ENCODE measurements at regions not wholly inside any gene's neighbourhood (a gene's known extent, or its start where the extent isn't known, plus 50 kb on each side); places are given as distances from the start of the nearest gene placed in this dataset.
A peak's percentile ranks its signal among the peaks of the same experiment; 100 is the strongest.

DNA sequence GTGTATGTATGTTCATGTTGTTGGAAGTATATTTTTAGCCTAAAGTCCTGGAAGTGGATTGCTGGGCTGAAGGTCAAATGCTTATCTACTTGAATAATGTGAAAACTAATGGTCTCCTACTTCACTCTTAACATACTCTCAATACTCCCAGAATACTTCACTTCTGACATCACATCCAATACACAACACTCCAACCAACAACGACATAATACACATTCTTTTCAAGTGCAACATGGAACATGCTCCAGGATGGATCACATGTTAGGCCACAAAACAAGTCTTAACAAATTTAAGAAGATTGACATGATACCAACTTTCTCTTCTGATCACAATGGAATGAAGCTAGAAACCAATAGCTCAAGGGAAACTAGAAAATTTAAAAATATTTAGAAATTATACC, 126.9 kb upstream of the ADCY1 start:
- H3K4me3 ChIP-seq (ENCODE audit: control insufficient read depth, low read depth, low read length): no peak overlapping the region
- TF ChIP-seq, protein P1, sequence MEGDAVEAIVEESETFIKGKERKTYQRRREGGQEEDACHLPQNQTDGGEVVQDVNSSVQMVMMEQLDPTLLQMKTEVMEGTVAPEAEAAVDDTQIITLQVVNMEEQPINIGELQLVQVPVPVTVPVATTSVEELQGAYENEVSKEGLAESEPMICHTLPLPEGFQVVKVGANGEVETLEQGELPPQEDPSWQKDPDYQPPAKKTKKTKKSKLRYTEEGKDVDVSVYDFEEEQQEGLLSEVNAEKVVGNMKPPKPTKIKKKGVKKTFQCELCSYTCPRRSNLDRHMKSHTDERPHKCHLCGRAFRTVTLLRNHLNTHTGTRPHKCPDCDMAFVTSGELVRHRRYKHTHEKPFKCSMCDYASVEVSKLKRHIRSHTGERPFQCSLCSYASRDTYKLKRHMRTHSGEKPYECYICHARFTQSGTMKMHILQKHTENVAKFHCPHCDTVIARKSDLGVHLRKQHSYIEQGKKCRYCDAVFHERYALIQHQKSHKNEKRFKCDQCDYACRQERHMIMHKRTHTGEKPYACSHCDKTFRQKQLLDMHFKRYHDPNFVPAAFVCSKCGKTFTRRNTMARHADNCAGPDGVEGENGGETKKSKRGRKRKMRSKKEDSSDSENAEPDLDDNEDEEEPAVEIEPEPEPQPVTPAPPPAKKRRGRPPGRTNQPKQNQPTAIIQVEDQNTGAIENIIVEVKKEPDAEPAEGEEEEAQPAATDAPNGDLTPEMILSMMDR (conservative IDR thresholded peaks at IDR 0.05; ENCODE audit: control insufficient read depth, insufficient read depth, low read depth, low read length): no peak
- DNase-seq (ENCODE audit: low read depth): no peak

DNA sequence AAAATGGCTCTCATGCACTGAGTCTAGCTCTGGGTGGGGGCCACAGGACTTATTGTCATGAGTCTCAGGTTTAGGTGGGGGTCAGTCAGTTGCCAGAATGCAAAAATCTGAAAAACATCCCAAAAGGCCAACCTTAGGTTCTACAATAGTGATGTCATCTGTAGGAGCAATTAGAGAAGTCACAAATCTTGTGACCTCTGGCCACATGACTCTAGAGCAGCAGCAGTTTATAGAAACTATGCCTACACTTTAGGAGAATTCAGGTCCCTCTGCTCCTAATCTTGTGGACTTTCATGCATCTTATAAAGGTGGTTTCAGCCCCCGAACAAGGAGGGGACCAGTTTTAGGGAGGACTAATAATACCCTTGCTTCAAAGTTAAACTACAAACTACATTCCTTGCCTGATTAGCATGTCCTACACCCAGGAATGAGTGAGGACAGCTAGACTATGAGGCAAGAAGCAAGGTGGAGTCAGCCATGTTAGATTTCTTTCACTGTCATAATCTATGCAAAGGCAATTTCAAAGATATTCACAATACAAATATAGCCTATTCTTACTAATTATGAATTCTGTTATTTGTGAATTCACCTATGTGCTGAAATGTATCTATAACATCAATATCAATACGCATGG, 123.5 kb upstream of the ADCY1 start:
- TF ChIP-seq, protein P1 (conservative IDR thresholded peaks at IDR 0.05; ENCODE audit: control insufficient read depth, insufficient read depth, low read depth, low read length): no peak
- no peak for DNase-seq (ENCODE audit: low read depth)
- H3K4me3 ChIP-seq (ENCODE audit: control insufficient read depth, low read depth, low read length): no peak overlapping the region

DNA sequence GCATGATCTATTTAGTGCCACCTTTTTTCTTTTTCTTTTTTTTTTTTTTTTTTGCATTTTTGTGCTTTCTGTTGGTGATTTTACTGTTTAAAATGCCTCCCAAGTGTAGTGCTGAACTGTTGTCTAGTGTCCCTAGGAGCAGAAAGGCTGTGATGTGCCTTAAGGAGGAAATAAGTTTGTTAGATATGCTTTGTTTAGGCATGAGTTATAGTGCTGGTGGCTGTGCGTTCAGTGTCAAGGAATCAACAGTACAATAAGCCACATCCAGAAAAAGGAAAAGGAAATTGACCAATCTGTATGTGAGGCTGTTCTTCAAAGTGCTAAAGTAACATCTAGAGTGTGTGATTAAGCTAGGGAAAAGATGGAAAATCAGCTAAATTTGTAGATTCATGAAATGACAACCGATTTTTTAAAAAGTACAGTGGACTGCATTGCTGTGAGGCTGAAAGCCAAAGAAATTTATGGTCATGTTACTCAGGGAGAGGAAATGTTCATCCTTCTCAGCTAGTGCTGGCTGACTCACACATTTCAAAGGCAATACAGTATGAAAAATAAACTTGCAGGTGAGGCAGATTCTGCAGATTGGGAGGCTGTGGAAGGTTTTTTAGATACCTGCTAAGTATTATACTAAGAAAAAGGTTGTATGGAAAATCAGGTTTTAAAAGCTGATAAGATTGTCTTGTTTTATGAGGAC, 122.7 kb upstream of the ADCY1 start:
- peak; percentile 36 for DNase-seq (ENCODE audit: low read depth)
- TF ChIP-seq, protein P1 (conservative IDR thresholded peaks at IDR 0.05; ENCODE audit: control insufficient read depth, insufficient read depth, low read depth, low read length): no peak
- no peak overlapping the region for H3K4me3 ChIP-seq (ENCODE audit: control insufficient read depth, low read depth, low read length)

DNA sequence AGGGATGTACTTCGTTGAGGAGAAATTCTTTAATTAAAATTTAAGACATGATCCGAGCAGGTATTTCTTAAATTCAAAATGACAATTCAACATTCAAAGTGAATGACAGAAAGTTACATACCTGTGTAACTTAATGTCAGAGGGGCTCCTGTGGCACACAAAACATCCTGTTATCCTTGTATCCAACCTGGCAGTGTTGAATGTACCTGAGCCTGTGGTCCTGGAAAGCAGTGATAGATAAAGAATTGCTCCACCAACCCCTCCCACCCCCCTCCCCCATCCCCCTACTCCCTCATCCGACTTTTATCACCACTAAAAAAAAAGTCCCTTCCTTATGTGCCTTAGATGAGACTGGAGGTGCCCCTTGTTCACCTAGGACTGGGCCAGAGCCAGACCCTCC, 119.4 kb upstream of the ADCY1 start:
- no peak overlapping the region for H3K4me3 ChIP-seq (ENCODE audit: control insufficient read depth, low read depth, low read length)
- no peak for DNase-seq (ENCODE audit: low read depth)
- TF ChIP-seq, protein P1 (conservative IDR thresholded peaks at IDR 0.05; ENCODE audit: control insufficient read depth, insufficient read depth, low read depth, low read length): no peak

DNA sequence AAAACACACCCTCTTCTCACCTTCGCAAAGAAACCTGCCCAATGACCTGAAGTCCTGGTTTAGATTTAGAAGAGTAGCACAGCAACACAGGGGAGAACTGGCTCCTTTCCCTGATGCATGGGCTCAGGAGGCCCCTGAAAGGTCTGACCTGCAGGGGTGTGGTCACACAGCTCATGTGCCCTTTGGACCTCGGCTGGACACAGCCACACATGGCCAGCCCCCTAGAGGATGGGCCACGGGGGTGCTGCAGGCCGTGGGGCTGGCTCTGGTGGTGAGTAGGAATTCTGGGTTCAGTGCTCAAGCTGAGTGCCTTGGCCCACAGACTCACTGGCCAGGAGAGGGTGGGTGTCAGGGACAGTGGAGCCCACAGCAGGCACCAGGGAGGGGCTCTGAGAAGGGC, 118.5 kb upstream of the ADCY1 start:
- TF ChIP-seq, protein P1 (conservative IDR thresholded peaks at IDR 0.05; ENCODE audit: control insufficient read depth, insufficient read depth, low read depth, low read length): no peak
- no peak for DNase-seq (ENCODE audit: low read depth)
- H3K4me3 ChIP-seq (ENCODE audit: control insufficient read depth, low read depth, low read length): no peak overlapping the region

DNA sequence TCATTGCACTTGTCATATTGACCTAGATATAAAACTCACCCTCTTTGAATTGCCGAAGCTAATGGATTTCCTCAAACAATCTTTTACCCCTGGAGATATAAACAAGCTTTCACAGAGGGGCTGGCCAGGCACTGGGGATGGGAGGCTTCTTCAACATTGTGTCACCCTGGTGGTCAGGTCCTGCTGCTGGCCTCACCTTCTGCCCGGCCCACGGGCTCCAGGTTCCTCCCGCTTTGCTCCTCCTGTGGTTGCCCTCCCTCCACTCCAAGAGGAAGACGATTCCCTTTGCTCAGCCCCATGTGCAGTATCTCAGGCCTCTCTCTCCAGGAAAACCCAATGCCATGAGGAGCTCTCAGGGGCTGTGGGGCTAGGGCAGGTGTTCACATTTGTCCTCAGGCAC, 118.1 kb upstream of the ADCY1 start:
- TF ChIP-seq, protein P1 (conservative IDR thresholded peaks at IDR 0.05; ENCODE audit: control insufficient read depth, insufficient read depth, low read depth, low read length): no peak
- no peak overlapping the region for H3K4me3 ChIP-seq (ENCODE audit: control insufficient read depth, low read depth, low read length)
- DNase-seq (ENCODE audit: low read depth): no peak

All from fibroblast of mammary gland (primary cell).